Stimulated activated CD8-positive, alpha-beta memory T cell treated with anti-CD3 and anti-CD28 coated beads, Interleukin-2, amount 100 ng/mL, for 1 hour (primary cell): ENCODE measurements at regions not wholly inside any gene's neighbourhood (a gene's known extent, or its start where the extent isn't known, plus 50 kb on each side); places are given as distances from the start of the nearest gene placed in this dataset.

Experiments
- DNase-seq, 2 donors: peaks; one replicate each; pipeline ENCODE4 v3.0.0-alpha.2; 2020; ENCODE audit warnings: low read depth in 2 of 2

GRCh38 chr6:167674486-167674885 lies 152.2 kb upstream of the AFDN start:
- no peak for DNase-seq

- DNase-seq: no peak
Observed at GRCh38 chr6:167676000-167676665, 150.6 kb upstream of the AFDN start.

GRCh38 chr6:167676666-167677421 lies 149.9 kb upstream of the AFDN start:
- no peak for DNase-seq

GRCh38 chr6:167677422-167677789 lies 149.3 kb upstream of the AFDN start:
- no peak for DNase-seq

- no peak for DNase-seq
Observed at GRCh38 chr6:167678102-167679101, 148.3 kb upstream of the AFDN start.

- DNase-seq: no peak
Observed at GRCh38 chr6:167679122-167679736, 147.5 kb upstream of the AFDN start.

- DNase-seq: no peak
Observed at GRCh38 chr6:167679790-167680604, 146.7 kb upstream of the AFDN start.

GRCh38 chr6:167680605-167681149 lies 146.0 kb upstream of the AFDN start:
- DNase-seq: no peak

- DNase-seq: no peak
Observed at GRCh38 chr6:167682125-167682524, 144.6 kb upstream of the AFDN start.

- DNase-seq: no peak
Observed at GRCh38 chr6:167682546-167683027, 144.1 kb upstream of the AFDN start.

- no peak for DNase-seq
Observed at GRCh38 chr6:167683028-167683862, 143.5 kb upstream of the AFDN start.

GRCh38 chr6:167684276-167685104 lies 142.2 kb upstream of the AFDN start:
- no peak for DNase-seq

GRCh38 chr6:167685654-167686053 lies 141.1 kb upstream of the AFDN start:
- no peak for DNase-seq

- no peak for DNase-seq
Observed at GRCh38 chr6:167686204-167686893, 140.4 kb upstream of the AFDN start.

- DNase-seq: no peak
Observed at GRCh38 chr6:167687116-167687725, 139.5 kb upstream of the AFDN start.

GRCh38 chr6:167688123-167688522 lies 138.6 kb upstream of the AFDN start:
- no peak for DNase-seq

GRCh38 chr6:167689278-167689677 lies 137.4 kb upstream of the AFDN start:
- no peak for DNase-seq

- DNase-seq: no peak
Observed at GRCh38 chr6:167689751-167690150, 137.0 kb upstream of the AFDN start.
